WI38 (cell line): ENCODE measurements at regions not wholly inside any gene's neighbourhood (a gene's known extent, or its start where the extent isn't known, plus 50 kb on each side); places are given as distances from the start of the nearest gene placed in this dataset.

Source experiments
- H3K4me3 ChIP-seq: 2 replicates; pipeline ENCODE4 v1.5.1; 2011; ENCODE audit warnings: low read depth, mild to moderate bottlenecking, control low read depth, low read length
- TF ChIP-seq, protein P1 (sequence below): IDR thresholded peaks from 2 replicates; pipeline ENCODE4 v1.5.1; 2012; ENCODE audit warnings: low read depth, mild to moderate bottlenecking, control low read depth, low read length

- TF ChIP-seq, protein P1, sequence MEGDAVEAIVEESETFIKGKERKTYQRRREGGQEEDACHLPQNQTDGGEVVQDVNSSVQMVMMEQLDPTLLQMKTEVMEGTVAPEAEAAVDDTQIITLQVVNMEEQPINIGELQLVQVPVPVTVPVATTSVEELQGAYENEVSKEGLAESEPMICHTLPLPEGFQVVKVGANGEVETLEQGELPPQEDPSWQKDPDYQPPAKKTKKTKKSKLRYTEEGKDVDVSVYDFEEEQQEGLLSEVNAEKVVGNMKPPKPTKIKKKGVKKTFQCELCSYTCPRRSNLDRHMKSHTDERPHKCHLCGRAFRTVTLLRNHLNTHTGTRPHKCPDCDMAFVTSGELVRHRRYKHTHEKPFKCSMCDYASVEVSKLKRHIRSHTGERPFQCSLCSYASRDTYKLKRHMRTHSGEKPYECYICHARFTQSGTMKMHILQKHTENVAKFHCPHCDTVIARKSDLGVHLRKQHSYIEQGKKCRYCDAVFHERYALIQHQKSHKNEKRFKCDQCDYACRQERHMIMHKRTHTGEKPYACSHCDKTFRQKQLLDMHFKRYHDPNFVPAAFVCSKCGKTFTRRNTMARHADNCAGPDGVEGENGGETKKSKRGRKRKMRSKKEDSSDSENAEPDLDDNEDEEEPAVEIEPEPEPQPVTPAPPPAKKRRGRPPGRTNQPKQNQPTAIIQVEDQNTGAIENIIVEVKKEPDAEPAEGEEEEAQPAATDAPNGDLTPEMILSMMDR, result no peak
- no peak overlapping the region for H3K4me3 ChIP-seq
Measured at GRCh38 chr1:239764546-239764945, 327.1 kb upstream of the FMN2 start.

DNA sequence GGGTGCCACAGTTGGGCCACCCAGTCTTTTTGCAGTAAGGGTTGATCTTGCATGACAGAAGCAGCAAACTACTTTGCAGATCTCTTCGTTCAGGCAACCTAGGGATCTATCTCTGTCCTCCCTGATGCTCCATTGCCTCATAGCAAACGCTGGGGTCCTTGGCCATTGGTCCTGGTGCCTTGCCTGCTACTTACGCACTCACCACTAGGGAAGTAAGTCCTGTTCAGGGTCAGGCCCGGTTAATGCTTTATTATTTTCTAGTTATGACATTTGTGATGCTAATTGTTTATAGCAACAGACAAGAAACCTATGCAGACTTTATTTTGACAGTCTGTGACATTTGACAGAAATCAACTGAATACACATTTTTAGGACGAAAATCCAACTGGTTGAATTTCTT lies 326.5 kb upstream of the FMN2 start:
- H3K4me3 ChIP-seq, result no peak overlapping the region
- TF ChIP-seq, protein P1, result no peak

GRCh38 chr1:239771550-239771949 lies 320.1 kb upstream of the FMN2 start:
- H3K4me3 ChIP-seq, result no peak overlapping the region
- TF ChIP-seq, protein P1, result no peak

GRCh38 chr1:239772446-239772845 lies 319.2 kb upstream of the FMN2 start:
- TF ChIP-seq, protein P1, result no peak

GRCh38 chr1:239775466-239775865 lies 316.2 kb upstream of the FMN2 start:
- no peak overlapping the region for H3K4me3 ChIP-seq
- TF ChIP-seq, protein P1, result no peak

More at GRCh38 chr1:239772446-239772845, 319.2 kb upstream of the FMN2 start:
- H3K4me3 ChIP-seq, result no peak overlapping the region

DNA sequence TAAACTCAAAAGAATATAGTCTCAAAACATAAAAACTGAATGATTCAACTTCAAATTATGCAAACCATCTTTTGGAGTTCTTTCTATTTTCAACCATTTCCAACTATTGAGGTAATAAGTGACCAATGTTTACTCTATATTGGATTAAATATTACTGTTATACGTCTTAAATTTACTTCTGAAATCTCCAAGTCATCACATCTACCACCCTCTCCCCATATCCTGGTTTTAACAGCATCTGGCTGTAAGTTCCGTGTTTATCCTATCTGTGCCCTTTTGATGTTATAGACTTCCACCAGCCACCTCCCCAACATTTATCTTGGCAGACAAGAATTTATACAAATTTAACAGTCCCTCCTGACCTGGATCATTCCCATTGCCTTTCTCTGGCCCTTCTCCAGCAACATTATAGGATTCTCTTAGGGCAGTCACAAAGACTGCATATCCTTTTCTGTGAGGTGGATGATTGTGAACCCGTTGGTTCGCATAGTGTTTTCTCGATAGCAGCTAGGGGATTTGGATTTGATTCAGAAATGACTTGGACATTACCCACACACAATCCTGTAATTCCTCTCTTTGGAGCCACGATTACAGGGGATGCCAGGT lies 313.4 kb upstream of the FMN2 start:
- TF ChIP-seq, protein P1, result no peak
- no peak overlapping the region for H3K4me3 ChIP-seq

GRCh38 chr1:239779962-239780361 lies 311.7 kb upstream of the FMN2 start:
- TF ChIP-seq, protein P1, result no peak
- no peak overlapping the region for H3K4me3 ChIP-seq
